DND-41 (cell line): ENCODE measurements at regions not wholly inside any gene's neighbourhood (a gene's known extent, or its start where the extent isn't known, plus 50 kb on each side); places are given as distances from the start of the nearest gene placed in this dataset.

Source experiments
- ATAC-seq: fragments of 200-7000 bp; cut with Tn5 transposase; 3 replicates; pipeline ENCODE4 v1.9.1; 2021; ENCODE audit warnings: low read depth; ENCODE audit not compliant: insufficient read depth
- DNase-seq: peaks from one replicate; pipeline ENCODE4 v3.0.0-alpha.2; 2020
- H2AFZ ChIP-seq: 2 replicates; pipeline ENCODE4 v1.6.0; 2012; ENCODE audit warnings: low read depth, low read length
- H3K27ac ChIP-seq: 2 replicates; pipeline ENCODE4 v1.5.1; 2012; ENCODE audit warnings: low read length, inconsistent platforms
- H3K27me3 ChIP-seq: fragments of 200-600 bp; sonication (generic); 2 replicates; pipeline ENCODE4 v1.6.0; 2012; ENCODE audit warnings: low read length, mild to moderate bottlenecking, inconsistent platforms; ENCODE audit not compliant: insufficient read depth, poor library complexity
- H3K36me3 ChIP-seq: 2 replicates; pipeline ENCODE4 v1.5.1; 2012; ENCODE audit warnings: low read length, inconsistent platforms; ENCODE audit not compliant: insufficient read depth
- H3K4me1 ChIP-seq: 2 replicates; pipeline ENCODE4 v1.5.1; 2012; ENCODE audit warnings: mild to moderate bottlenecking, low read length; ENCODE audit not compliant: insufficient read depth
- H3K4me2 ChIP-seq: 2 replicates; pipeline ENCODE4 v1.6.0; 2012; ENCODE audit warnings: mild to moderate bottlenecking, moderate library complexity, low read length, inconsistent platforms; ENCODE audit not compliant: insufficient read depth
- H3K4me3 ChIP-seq, 2 experiments: fragments of 200-600 bp in 1 of 2; shearing (Covaris generic) in 1 of 2; 2 replicates each; pipeline ENCODE4 v1.5.1; 2012 to 2016; ENCODE audit warnings: inconsistent platforms in 2 of 2, low read length in 2 of 2, mild to moderate bottlenecking in 2 of 2, low read depth in 1 of 2, moderate library complexity in 1 of 2
- H3K79me2 ChIP-seq: 2 replicates; pipeline ENCODE4 v1.6.0; 2012; ENCODE audit warnings: low read length, inconsistent platforms; ENCODE audit not compliant: insufficient read depth
- H3K9ac ChIP-seq: 2 replicates; pipeline ENCODE4 v1.6.0; 2012; ENCODE audit warnings: low read depth, mild to moderate bottlenecking, inconsistent platforms, low read length, moderate library complexity
- H3K9me3 ChIP-seq: 2 replicates; pipeline ENCODE4 v1.5.1; 2012; ENCODE audit warnings: low read length, moderate library complexity, mild to moderate bottlenecking, inconsistent platforms; ENCODE audit not compliant: insufficient read depth, severe bottlenecking
- H4K20me1 ChIP-seq: 2 replicates; pipeline ENCODE4 v1.6.0; 2012; ENCODE audit warnings: low read length; ENCODE audit not compliant: insufficient read depth
- EZH2 ChIP-seq: IDR thresholded peaks from 3 replicates; pipeline ENCODE4 v1.6.1; 2012; ENCODE audit warnings: borderline replicate concordance, low read depth, mild to moderate bottlenecking, moderate library complexity, low read length, inconsistent platforms; ENCODE audit not compliant: severe bottlenecking
- TF ChIP-seq, protein P1 (sequence below): IDR thresholded peaks from 2 replicates; pipeline ENCODE4 v1.5.1; 2012; ENCODE audit warnings: borderline replicate concordance, low read length, moderate library complexity, mild to moderate bottlenecking; ENCODE audit not compliant: poor library complexity, severe bottlenecking; ENCODE audit errors: extremely low read depth

DNA sequence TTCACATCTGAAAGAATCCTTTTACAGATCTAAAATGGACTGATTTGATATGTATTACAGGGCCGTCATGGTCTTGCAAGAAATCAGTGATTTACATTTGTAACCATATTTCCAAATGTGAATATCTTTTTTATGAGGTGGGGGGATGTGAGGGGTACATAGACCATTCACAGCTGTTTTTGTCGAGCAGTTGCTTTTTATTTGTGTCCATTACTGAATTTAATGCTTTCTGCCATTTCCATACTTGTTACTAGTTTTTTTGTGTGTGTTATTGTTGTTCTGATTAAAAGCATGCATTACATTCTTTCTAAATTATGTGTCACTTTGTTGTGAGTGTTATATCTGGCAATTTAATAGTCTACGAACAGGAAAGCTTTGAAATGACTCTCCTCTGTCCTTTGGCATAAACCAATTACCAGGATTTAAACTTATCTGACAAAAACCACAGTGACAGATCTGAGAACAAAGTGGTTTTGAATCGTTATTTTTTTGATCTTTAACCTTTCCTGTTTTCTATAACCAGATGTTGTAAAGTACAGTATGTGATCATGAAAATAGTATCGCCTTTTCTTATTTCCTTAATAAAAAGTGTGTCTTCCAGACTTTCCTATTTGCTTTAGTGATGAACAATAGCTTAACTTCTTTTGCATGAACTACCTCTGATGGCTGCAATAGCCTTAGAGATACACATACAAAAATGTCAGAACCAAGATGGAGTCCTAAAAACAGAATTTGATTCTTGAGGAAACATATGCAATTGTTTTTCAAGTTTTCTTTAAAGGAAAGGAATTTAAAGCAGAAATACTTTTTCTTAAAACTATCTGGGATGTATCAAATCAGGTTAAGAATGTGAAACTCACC, 354.2 kb upstream of the ACVR2A start:
- H3K79me2 ChIP-seq, result no peaks in the 10 kb centered on the region
- H4K20me1 ChIP-seq, result no peaks in the 10 kb centered on the region
- H3K36me3 ChIP-seq, result no peaks in the 10 kb centered on the region
- peak overlapping the region; percentile 68 for H2AFZ ChIP-seq
- TF ChIP-seq, protein P1, sequence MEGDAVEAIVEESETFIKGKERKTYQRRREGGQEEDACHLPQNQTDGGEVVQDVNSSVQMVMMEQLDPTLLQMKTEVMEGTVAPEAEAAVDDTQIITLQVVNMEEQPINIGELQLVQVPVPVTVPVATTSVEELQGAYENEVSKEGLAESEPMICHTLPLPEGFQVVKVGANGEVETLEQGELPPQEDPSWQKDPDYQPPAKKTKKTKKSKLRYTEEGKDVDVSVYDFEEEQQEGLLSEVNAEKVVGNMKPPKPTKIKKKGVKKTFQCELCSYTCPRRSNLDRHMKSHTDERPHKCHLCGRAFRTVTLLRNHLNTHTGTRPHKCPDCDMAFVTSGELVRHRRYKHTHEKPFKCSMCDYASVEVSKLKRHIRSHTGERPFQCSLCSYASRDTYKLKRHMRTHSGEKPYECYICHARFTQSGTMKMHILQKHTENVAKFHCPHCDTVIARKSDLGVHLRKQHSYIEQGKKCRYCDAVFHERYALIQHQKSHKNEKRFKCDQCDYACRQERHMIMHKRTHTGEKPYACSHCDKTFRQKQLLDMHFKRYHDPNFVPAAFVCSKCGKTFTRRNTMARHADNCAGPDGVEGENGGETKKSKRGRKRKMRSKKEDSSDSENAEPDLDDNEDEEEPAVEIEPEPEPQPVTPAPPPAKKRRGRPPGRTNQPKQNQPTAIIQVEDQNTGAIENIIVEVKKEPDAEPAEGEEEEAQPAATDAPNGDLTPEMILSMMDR, result no peak
- no peak for TF ChIP-seq EZH2
- peak overlapping the region; percentile 56 for H3K4me2 ChIP-seq
- DNase-seq (no peak), ATAC-seq (peak; percentile 87)
- H3K4me3 ChIP-seq, result peak overlapping the region in 1 of 2 experiments; percentile 18; a peak in 1 of 4 replicates
- no peaks in the 10 kb centered on the region for H3K27me3 ChIP-seq
- peaks cover 27% of the 10 kb centered on the region for H3K4me1 ChIP-seq
- H3K9me3 ChIP-seq, result no peaks in the 10 kb centered on the region
- peak overlapping the region; percentile 83 for H3K27ac ChIP-seq
- peak overlapping the region; percentile 29 for H3K9ac ChIP-seq

DNA sequence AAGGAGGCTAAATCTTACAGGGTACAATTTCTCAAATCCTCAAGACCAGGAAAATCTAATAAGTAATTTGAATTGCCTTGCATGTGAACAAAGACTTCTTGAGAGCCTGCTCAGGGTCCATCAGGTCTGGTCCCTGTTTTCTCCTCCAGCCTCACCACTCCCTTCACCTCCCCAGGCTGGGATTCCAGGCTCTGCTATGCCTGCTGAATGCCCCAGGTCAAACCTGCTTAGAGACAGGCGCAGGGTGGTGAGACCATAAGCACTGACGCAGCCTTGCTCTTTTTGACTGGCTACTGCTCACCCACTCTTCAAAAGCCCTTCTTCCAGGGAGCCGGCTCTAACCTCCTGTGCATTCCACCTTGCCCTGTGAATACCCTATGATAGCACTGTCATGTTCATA, 356.4 kb upstream of the ACVR2A start:
- H3K4me1 ChIP-seq, result peaks cover 32% of the 10 kb centered on the region
- no peaks in the 10 kb centered on the region for H3K79me2 ChIP-seq
- no peak for ATAC-seq
- no peak overlapping the region for H3K9ac ChIP-seq
- H3K27me3 ChIP-seq, result no peaks in the 10 kb centered on the region
- no peak overlapping the region for H2AFZ ChIP-seq
- no peaks in the 10 kb centered on the region for H3K36me3 ChIP-seq
- no peak overlapping the region for H3K27ac ChIP-seq
- no peak overlapping the region for H3K4me2 ChIP-seq
- TF ChIP-seq, protein P1, result no peak
- TF ChIP-seq EZH2, result no peak
- no peaks in the 10 kb centered on the region for H3K9me3 ChIP-seq
- no peak for DNase-seq
- H3K4me3 ChIP-seq, result no peak overlapping the region
- H4K20me1 ChIP-seq, result no peaks in the 10 kb centered on the region

DNA sequence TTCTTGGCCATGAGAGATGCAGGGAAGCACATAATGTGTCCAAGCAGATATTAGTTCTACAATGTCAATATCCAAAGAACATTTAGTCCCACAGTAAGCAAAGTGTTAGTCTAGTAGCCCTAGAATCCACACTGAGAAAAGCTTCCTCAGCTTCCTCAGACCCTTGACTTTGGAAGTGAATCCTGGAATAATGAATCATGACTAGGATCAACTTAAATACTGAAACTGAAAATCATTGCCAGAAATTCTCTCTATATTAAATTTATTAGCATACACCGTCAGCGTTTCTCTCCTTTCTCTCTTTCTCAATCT, 356.9 kb upstream of the ACVR2A start:
- no peak overlapping the region for H3K4me3 ChIP-seq
- DNase-seq (no peak), ATAC-seq (no peak)
- H3K79me2 ChIP-seq, result no peaks in the 10 kb centered on the region
- H3K9ac ChIP-seq, result no peak overlapping the region
- H3K4me2 ChIP-seq, result no peak overlapping the region
- TF ChIP-seq EZH2, result no peak
- TF ChIP-seq, protein P1, result no peak
- H3K27me3 ChIP-seq, result no peaks in the 10 kb centered on the region
- H3K4me1 ChIP-seq, result peaks cover 37% of the 10 kb centered on the region
- H3K9me3 ChIP-seq, result no peaks in the 10 kb centered on the region
- no peaks in the 10 kb centered on the region for H3K36me3 ChIP-seq
- no peak overlapping the region for H2AFZ ChIP-seq
- no peak overlapping the region for H3K27ac ChIP-seq
- H4K20me1 ChIP-seq, result no peaks in the 10 kb centered on the region
